Tibial nerve (tissue), 4 donors: ENCODE measurements at regions not wholly inside any gene's neighbourhood (a gene's known extent, or its start where the extent isn't known, plus 50 kb on each side); places are given as distances from the start of the nearest gene placed in this dataset.

ENCODE experiments used
- DNase-seq, 2 donors: peaks; one replicate each; pipeline ENCODE4 v3.0.0-alpha.2; 2019; ENCODE audit warnings: low spot score in 2 of 2
- H3K27ac ChIP-seq, 4 donors: fragments of 200-600 bp; sonication (generic) in 3 of 4; one replicate each; pipeline ENCODE4 v1.5.1; 2017 to 2019; ENCODE audit warnings: mild to moderate bottlenecking in 1 of 4
- H3K27me3 ChIP-seq, 2 donors: fragments of 200-600 bp; sonication (generic) in 1 of 2; one replicate each; pipeline versions ENCODE4 v1.5.1 to v1.6.0; 2017 to 2019
- H3K36me3 ChIP-seq, 3 donors: fragments of 200-600 bp; sonication (generic); one replicate each; pipeline ENCODE4 v1.5.1; 2018 to 2019
- H3K4me1 ChIP-seq, 4 donors: fragments of 200-600 bp; sonication (generic) in 3 of 4; one replicate each; pipeline ENCODE4 v1.5.1; 2017 to 2019
- H3K4me3 ChIP-seq, 4 donors: fragments of 200-600 bp; sonication (generic) in 3 of 4; one replicate each; pipeline ENCODE4 v1.5.1; 2017 to 2019; ENCODE audit warnings: mild to moderate bottlenecking in 1 of 4, moderate library complexity in 1 of 4
- H3K9me3 ChIP-seq, 4 donors: fragments of 200-600 bp; sonication (generic) in 3 of 4; one replicate each; pipeline ENCODE4 v1.5.1; 2017 to 2019
- EP300 ChIP-seq, 2 donors: sonication (generic); formaldehyde crosslinking; IDR thresholded peaks; one replicate each; pipeline ENCODE4 v1.6.1; 2017; ENCODE audit warnings: antibody characterized with exemption in 2 of 2, mild to moderate bottlenecking in 1 of 2
- POLR2A ChIP-seq, 2 donors: fragments of 450-650 bp; IDR thresholded peaks; one replicate each; pipeline ENCODE4 v1.6.1; 2017; ENCODE audit warnings: antibody characterized with exemption in 2 of 2, mild to moderate bottlenecking in 2 of 2, moderate library complexity in 2 of 2
- whole genome bisulfite sequencing, 2 donors: methylation state at CpG; one replicate each; pipeline ENCODE4 v1.1.5; 2018; 5-methylcytosine and 5-hydroxymethylcytosine counted together
- TF ChIP-seq, protein P1 (sequence below), 5 experiments: fragments of 200-600 bp in 3 of 5; fragments of 450-650 bp in 2 of 5; sonication (generic) in 3 of 5; IDR thresholded peaks; one replicate each; pipeline ENCODE4 v1.5.1; 2016 to 2019; ENCODE audit warnings: antibody characterized with exemption in 5 of 5, mild to moderate bottlenecking in 3 of 5, moderate library complexity in 2 of 5

- DNase-seq, result no peak
- 63 to 66% methylated on average over 10 of the region's 10 CpGs for WGBS, 2 donors
- Histone ChIP-seq H3K27me3 (no peaks in the 10 kb centered on the region), H3K36me3 (no peaks in the 10 kb centered on the region), H3K27ac (no peak overlapping the region), H3K9me3 (no peaks in the 10 kb centered on the region), H3K4me3 (no peak overlapping the region), H3K4me1 (no peaks in the 10 kb centered on the region)
- TF ChIP-seq, protein P1, sequence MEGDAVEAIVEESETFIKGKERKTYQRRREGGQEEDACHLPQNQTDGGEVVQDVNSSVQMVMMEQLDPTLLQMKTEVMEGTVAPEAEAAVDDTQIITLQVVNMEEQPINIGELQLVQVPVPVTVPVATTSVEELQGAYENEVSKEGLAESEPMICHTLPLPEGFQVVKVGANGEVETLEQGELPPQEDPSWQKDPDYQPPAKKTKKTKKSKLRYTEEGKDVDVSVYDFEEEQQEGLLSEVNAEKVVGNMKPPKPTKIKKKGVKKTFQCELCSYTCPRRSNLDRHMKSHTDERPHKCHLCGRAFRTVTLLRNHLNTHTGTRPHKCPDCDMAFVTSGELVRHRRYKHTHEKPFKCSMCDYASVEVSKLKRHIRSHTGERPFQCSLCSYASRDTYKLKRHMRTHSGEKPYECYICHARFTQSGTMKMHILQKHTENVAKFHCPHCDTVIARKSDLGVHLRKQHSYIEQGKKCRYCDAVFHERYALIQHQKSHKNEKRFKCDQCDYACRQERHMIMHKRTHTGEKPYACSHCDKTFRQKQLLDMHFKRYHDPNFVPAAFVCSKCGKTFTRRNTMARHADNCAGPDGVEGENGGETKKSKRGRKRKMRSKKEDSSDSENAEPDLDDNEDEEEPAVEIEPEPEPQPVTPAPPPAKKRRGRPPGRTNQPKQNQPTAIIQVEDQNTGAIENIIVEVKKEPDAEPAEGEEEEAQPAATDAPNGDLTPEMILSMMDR (IDR thresholded peaks at IDR 0.05), result no peak
- TF ChIP-seq POLR2A (IDR thresholded peaks at IDR 0.05) (no peak), EP300 (IDR thresholded peaks at IDR 0.05) (no peak)
Measured at GRCh38 chr9:75666856-75667554, 223.5 kb upstream of the PCSK5 start.

GRCh38 chr9:75669721-75670120 lies 220.8 kb upstream of the PCSK5 start:
- Histone ChIP-seq H3K27ac (no peak overlapping the region), H3K36me3 (no peaks in the 10 kb centered on the region), H3K27me3 (no peaks in the 10 kb centered on the region), H3K4me3 (no peak overlapping the region), H3K9me3 (peaks cover 0 to 10% (median 1%) of the 10 kb centered on the region in 4 donors), H3K4me1 (no peaks in the 10 kb centered on the region)
- WGBS, 2 donors, result 48 to 59% methylated on average over 2 of the region's 2 CpGs
- no peak for TF ChIP-seq EP300 (IDR thresholded peaks at IDR 0.05)
- TF ChIP-seq POLR2A (IDR thresholded peaks at IDR 0.05), result no peak
- TF ChIP-seq, protein P1 (IDR thresholded peaks at IDR 0.05), result no peak
- DNase-seq, result no peak

DNA sequence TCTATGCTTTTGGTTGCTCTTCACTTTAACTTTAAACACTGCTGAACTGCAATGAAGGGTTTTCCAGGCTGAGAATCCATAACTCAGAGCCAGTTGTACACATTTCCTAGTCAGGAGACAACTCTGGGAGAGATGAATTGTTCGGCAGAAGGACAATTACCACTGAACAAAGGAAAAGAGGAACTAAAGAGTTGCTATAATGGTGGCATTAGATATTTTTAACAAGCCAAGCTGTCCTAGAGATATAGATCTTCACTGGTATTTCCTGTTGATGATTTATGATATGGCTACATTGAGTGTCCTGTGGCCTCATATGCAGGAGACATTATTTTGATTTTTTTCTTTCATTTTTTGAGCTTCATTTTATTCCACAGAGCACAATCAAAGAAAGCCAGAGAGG lies 219.1 kb upstream of the PCSK5 start:
- no peaks in the 10 kb centered on the region for H3K36me3 ChIP-seq
- H3K9me3 ChIP-seq, result peaks cover 0 to 10% (median 1%) of the 10 kb centered on the region in 4 donors
- TF ChIP-seq EP300 (IDR thresholded peaks at IDR 0.05), result no peak
- TF ChIP-seq, protein P1 (IDR thresholded peaks at IDR 0.05), result no peak
- no peak for TF ChIP-seq POLR2A (IDR thresholded peaks at IDR 0.05)
- H3K4me3 ChIP-seq, result no peak overlapping the region
- no peaks in the 10 kb centered on the region for H3K27me3 ChIP-seq
- no peaks in the 10 kb centered on the region for H3K4me1 ChIP-seq
- WGBS, 2 donors, result 52 to 63% methylated on average over 1 of the region's 1 CpG
- no peak overlapping the region for H3K27ac ChIP-seq
- no peak for DNase-seq

DNA sequence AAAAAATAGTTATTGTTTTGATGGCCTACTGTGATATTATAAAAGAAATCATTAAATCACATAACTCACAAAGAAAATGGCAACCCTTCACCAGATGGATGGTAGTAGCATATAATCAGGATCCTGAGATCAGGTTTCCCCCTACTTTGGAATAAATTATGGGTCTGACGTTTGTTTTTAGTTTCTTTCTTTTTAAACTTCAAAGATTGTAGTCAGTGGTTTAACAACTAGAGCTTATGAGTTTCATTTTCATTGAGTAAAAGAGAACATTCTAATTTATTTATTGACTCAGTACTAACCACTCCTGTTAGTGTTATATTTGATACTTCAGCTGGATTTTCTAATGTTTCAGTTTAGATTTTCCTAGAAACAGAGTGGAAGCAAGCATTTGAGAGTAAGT lies 218.0 kb upstream of the PCSK5 start:
- WGBS, 2 donors, result 54 to 63% methylated on average over 1 of the region's 1 CpG
- no peak for DNase-seq
- Histone ChIP-seq H3K9me3 (peaks cover 0 to 10% (median 1%) of the 10 kb centered on the region in 4 donors), H3K4me1 (no peaks in the 10 kb centered on the region), H3K27ac (no peak overlapping the region), H3K27me3 (no peaks in the 10 kb centered on the region), H3K4me3 (no peak overlapping the region), H3K36me3 (no peaks in the 10 kb centered on the region)
- TF ChIP-seq EP300 (IDR thresholded peaks at IDR 0.05), result no peak
- TF ChIP-seq, protein P1 (IDR thresholded peaks at IDR 0.05), result no peak
- no peak for TF ChIP-seq POLR2A (IDR thresholded peaks at IDR 0.05)

DNA sequence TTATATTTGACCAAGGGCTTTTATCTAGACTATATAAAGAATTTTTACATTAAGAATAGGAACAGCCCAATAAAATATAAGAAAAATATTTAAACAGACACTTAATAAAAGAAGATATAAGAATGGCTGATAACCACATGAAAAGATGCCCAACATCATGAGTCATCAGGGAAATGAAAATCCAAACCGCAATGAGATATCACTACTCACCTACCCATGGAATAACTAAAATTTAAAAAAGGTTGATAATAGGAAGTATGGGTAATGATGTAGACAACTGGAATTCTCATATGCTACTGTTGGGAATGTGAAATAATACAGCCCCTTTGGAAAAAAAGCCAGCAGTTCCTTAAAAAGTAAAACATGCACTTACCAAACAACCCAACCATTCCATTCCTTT lies 206.9 kb upstream of the PCSK5 start:
- no peak for TF ChIP-seq POLR2A (IDR thresholded peaks at IDR 0.05)
- TF ChIP-seq, protein P1 (IDR thresholded peaks at IDR 0.05), result no peak
- TF ChIP-seq EP300 (IDR thresholded peaks at IDR 0.05), result no peak
- Histone ChIP-seq H3K27me3 (no peaks in the 10 kb centered on the region), H3K4me1 (peaks cover 0 to 6% (median 0%) of the 10 kb centered on the region in 4 donors), H3K9me3 (no peaks in the 10 kb centered on the region), H3K36me3 (no peaks in the 10 kb centered on the region), H3K4me3 (no peak overlapping the region), H3K27ac (no peak overlapping the region)
- no peak for DNase-seq
- 89 to 93% methylated on average over 1 of the region's 1 CpG for WGBS, 2 donors
